Right renal pelvis (tissue), 4 donors: ENCODE measurements at regions not wholly inside any gene's neighbourhood (a gene's known extent, or its start where the extent isn't known, plus 50 kb on each side); places are given as distances from the start of the nearest gene placed in this dataset.

ENCODE experiments used
- DNase-seq, 4 donors: peaks; one replicate each; pipeline ENCODE4 v3.0.0-alpha.2; 2013; ENCODE audit warnings: low read depth in 4 of 4, low spot score in 3 of 4, missing footprints in 1 of 4

DNA sequence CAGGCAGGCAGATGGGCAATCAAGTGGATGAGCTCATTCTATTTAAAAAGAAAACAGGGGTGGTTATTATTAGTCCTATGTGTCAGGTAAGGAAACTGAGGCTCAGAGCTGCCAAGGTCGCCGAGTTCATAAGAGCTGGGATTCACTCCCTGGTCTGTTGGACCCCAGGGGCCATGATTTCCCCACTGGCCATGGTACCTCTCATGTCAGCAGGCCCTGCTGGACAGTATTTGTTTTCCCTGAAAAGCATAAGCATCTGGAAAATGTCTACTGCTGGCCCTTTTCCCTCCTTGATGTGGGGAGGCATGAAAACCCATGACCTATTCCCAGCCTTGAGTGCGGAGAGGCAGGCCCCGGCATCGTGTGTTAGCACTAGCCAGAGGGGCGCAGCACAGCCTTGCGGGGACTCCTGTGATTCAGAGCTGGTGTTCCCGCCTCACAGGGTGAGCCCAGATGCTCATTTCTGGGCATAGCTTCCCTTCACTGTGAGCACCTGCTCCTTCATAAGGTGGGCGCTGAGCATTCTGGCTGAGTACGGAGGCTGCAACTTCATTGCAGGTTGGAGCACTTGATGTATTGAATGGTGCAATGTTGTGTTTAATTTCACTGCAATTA lies 617.5 kb downstream of the PTPRU start:
- no peak for DNase-seq

- DNase-seq: no peak
These were observed 615.9 kb downstream of the PTPRU start for GRCh38 chr1:29852248-29852647.

GRCh38 chr1:29851691-29852090 lies 615.4 kb downstream of the PTPRU start:
- DNase-seq: peak in 1 of 4 donors; percentile 24

- DNase-seq: no peak
These were observed 613.9 kb downstream of the PTPRU start for GRCh38 chr1:29849991-29850757.

- DNase-seq: no peak
These were observed 612.9 kb downstream of the PTPRU start for GRCh38 chr1:29849038-29849750.

DNA sequence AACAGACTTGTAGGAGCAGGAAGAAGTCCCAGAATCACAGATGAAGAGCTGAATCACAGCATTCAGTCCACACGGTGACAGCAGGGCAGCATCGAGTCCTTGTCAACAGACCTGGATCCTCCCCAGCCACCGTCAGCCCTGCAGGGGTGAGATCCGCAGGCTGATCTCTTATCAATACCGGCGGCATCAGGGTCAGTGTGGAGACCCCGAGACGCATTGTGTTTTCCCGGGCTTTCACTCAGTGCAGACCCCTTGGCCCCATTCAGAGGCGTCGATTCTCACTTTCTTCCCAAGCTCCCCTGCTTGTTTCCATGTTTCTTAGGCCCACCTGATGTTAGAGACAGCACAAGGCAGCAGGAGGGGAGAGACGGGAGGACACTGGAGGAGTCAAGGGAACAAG lies 609.6 kb downstream of the PTPRU start:
- no peak for DNase-seq

DNA sequence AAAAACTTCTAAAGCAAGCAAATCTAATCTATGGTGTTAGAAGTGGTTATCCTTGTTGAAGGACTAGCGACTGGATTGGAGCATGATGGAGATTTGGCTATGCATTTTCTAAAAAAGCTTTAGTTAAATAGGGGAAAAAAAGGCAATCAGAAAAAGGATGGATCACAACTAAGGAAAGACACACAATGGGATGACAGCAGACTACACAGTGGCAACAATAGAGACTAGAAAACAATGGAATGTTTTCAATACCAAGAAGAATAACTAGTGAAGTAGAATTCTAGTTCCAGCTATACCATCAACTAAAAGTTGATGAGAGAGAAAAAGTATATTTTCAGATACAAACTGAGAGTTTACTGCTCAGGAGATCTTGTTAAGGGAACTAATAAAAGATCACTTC lies 605.8 kb downstream of the PTPRU start:
- no peak for DNase-seq

DNA sequence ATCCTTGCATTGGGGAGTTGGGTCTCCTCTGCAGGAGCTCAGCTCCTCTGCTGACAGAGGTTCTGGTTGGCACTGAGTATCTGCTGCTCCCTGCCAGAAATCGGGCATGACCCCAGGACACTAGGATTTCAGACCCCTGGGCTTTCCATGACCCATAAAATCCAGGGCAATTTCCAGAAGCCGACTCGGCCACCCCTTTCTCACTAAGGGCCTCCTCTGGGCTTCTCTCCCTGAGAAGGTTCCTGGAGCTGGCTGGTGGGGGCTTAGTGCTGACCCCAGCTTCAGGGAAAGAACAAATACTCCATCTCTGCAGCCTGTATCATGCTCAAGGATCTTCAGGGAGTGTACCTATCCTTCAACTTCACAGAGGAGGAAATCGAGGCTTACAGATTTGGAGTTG lies 603.4 kb downstream of the PTPRU start:
- DNase-seq: no peak

GRCh38 chr1:29838738-29839320 lies 602.5 kb downstream of the PTPRU start:
- DNase-seq: no peak

GRCh38 chr1:29836651-29837646 lies 600.6 kb downstream of the PTPRU start:
- DNase-seq: no peak

- DNase-seq: no peak
These were observed 599.6 kb downstream of the PTPRU start for GRCh38 chr1:29835874-29836273.

GRCh38 chr1:29835406-29835805 lies 599.1 kb downstream of the PTPRU start:
- no peak for DNase-seq

DNA sequence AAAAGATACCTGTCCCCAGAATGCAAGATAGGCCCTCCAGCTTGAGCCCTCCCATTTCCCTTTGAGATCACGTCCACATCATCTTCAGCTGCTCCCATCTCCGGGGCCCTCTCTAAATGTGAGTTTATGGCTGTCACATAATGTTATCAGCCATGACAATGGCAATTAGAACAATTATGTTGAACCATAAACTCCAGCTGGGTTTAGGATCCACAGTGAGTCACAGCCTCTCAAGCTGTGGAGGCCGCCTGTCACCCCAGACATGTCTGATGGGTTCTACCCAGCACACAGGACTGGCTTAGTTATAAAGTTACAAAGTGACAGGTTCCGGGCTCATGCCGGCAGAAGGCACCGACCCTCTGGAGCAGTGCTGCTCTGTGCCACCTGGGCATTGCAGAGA lies 597.3 kb downstream of the PTPRU start:
- no peak for DNase-seq

- no peak for DNase-seq
These were observed 596.6 kb downstream of the PTPRU start for GRCh38 chr1:29832936-29833335.

DNA sequence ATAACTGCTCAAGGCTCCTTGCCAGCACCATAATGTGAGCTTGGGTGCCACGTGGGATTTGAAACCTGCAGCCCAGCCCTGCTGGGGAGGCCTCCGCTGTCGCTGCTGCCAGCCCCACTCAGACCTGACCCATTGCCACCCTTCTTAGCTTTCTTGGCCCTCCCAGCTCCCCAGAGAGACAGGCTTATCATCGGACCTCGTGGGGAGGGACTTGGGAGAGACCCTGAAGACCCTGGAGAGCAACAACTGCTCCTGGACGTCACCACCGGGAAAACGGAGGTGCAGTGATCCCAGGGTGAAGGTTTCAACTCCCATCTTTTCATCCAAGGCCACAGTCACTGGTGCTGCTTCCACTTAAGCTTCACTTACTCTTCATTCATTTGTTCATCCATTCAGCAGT lies 596.1 kb downstream of the PTPRU start:
- no peak for DNase-seq

GRCh38 chr1:29831500-29832117 lies 595.3 kb downstream of the PTPRU start:
- no peak for DNase-seq

DNA sequence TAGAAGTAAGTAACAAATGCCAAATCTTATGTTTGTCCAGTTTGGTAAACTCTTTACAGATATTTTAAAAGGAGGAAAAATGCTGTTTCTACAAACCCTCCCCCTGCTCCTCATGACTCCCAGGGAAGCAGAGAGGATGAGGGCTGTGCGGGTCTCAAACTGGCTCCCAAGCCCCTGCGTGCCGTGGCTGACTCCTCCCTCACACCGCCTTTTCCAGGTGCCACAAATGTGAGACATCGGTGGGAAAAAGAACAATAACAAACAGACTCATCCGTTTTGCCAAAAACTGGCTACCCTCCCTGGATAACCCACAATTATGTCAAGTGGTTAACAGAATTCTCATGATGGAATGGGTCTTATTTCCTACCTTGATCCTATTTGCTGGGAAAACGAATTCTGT lies 594.6 kb downstream of the PTPRU start:
- DNase-seq: no peak

- DNase-seq: no peak
These were observed 594.1 kb downstream of the PTPRU start for GRCh38 chr1:29830383-29830782.

DNA sequence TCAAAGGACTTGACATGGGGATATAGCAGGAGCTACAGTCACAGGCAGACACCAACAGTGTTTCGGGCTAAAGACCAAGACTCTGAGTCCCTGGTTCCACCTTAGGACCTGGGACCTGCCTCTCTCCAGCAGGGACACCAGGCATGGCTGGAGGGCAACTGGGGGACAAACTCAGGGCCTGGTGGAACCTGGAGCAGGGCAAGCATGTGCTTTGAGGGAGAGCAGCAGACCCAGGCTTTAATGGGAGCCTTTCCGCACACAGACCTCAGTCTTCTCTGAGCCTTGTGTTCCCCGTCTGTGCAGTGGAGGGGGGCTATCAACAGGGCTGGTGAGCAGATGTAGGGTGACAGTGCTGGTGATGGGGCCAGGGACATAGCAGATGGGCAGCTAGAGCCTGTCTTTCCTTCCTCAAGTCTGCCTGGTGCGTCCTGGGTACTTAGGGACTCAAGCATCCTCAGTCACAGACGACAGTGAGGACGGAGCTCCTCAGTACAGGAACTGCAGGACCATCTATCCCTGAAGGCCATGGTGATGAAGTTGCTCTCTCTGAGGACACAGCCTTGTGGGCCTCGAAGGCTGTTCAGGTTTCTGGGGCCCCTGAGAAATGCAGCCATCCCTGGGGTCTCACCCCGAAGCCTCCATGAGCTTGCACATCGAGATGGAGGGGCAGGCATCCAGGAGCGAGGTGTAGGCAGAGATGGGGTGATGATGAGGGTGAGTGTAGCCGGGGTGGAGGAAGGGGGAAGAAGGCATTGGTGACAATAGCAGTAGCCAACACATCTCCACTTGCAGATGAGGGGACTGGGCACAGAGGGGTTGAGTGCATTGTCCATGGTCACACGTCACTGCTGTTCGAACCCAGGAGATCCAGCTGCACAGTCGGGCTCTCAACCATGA lies 593.4 kb downstream of the PTPRU start:
- DNase-seq: no peak
